ENCODE measurements at regions not wholly inside any gene's neighbourhood (a gene's known extent, or its start where the extent isn't known, plus 50 kb on each side); places are given as distances from the start of the nearest gene placed in this dataset.

- TF ChIP-seq SP1 (IDR thresholded peaks at IDR 0.05; ENCODE audit: low read depth, low read length) = no peak
- TF ChIP-seq CHD2 (IDR thresholded peaks at IDR 0.05; ENCODE audit: low read length) = no peak
- TF ChIP-seq CEBPB (IDR thresholded peaks at IDR 0.05; ENCODE audit: low read depth, low read length) = no peak
- TF ChIP-seq KDM1A (IDR thresholded peaks at IDR 0.05; ENCODE audit: borderline replicate concordance, low read length) = no peak
- TF ChIP-seq SIRT6 (IDR thresholded peaks at IDR 0.05; ENCODE audit: low read length) = no peak
- TF ChIP-seq SAP30 (IDR thresholded peaks at IDR 0.05; ENCODE audit: insufficient read depth, insufficient replicate concordance, low read length) = no peak
- TF ChIP-seq, protein P1, sequence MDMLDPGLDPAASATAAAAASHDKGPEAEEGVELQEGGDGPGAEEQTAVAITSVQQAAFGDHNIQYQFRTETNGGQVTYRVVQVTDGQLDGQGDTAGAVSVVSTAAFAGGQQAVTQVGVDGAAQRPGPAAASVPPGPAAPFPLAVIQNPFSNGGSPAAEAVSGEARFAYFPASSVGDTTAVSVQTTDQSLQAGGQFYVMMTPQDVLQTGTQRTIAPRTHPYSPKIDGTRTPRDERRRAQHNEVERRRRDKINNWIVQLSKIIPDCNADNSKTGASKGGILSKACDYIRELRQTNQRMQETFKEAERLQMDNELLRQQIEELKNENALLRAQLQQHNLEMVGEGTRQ (IDR thresholded peaks at IDR 0.05; ENCODE audit: low read length) = no peak
- TF ChIP-seq RFX5 (IDR thresholded peaks at IDR 0.05; ENCODE audit: borderline replicate concordance, low read depth, low read length) = no peak
- TF ChIP-seq TAF1 (IDR thresholded peaks at IDR 0.05; ENCODE audit: low read depth, low read length) = no peak
- no peak for TF ChIP-seq CTBP2 (IDR thresholded peaks at IDR 0.05; ENCODE audit: borderline replicate concordance, insufficient read depth, insufficient read length, low read length)
- Histone ChIP-seq H3K36me3 (ENCODE audit: control insufficient read depth in 2 of 4, insufficient read depth in 4 of 4, low read length in 3 of 4) (no peaks in the 10 kb centered on the region), H3K27me3 (replicated peaks in 1 of 4; ENCODE audit: control insufficient read depth in 3 of 4, extremely low read depth in 1 of 4, insufficient read depth in 3 of 4, low read length in 3 of 4) (no peaks in the 10 kb centered on the region), H3K9ac (replicated peaks in 1 of 4; ENCODE audit: extremely low read depth in 1 of 4, low read depth in 3 of 4, low read length in 3 of 4) (no peak overlapping the region), H3K4me1 (replicated peaks in 1 of 4; ENCODE audit: control insufficient read depth in 3 of 4, insufficient read depth in 4 of 4, low read length in 3 of 4) (no peaks in the 10 kb centered on the region; a peak in 1 of 7 replicates), H2BK12ac (ENCODE audit: low read depth, low read length) (no peak overlapping the region), H4K20me1 (replicated peaks in 1 of 2; ENCODE audit: control insufficient read depth in 1 of 2, insufficient read depth in 2 of 2, low read length in 2 of 2) (peaks cover 0 to 3% of the 10 kb centered on the region in 2 experiments), H3K18ac (ENCODE audit: extremely low read depth, low read length) (no peak overlapping the region), H3K4me2 (ENCODE audit: insufficient read depth in 1 of 2, low read depth in 2 of 2, low read length in 2 of 2) (no peak overlapping the region), H3K56ac (replicated peaks; ENCODE audit: insufficient read length, low read depth, low read length) (no peak overlapping the region), H3K27ac (ENCODE audit: low read depth, low read length) (no peak overlapping the region), H3K9me3 (ENCODE audit: insufficient read depth in 2 of 2, low read depth in 1 of 2, low read length in 1 of 2) (no peaks in the 10 kb centered on the region), H3K4me3 (ENCODE audit: extremely low read depth in 1 of 4, insufficient read depth in 2 of 4, low read depth in 3 of 4, low read length in 4 of 4) (no peak overlapping the region), H2BK120ac (replicated peaks; ENCODE audit: low read depth, low read length) (no peak overlapping the region), H3K79me1 (ENCODE audit: low read depth, low read length) (no peaks in the 10 kb centered on the region), H4K8ac (ENCODE audit: extremely low read depth, insufficient read depth, low read length) (peak overlapping the region; percentile 38; the same call in 1 of the 2 replicates), H3K79me2 (ENCODE audit: control insufficient read depth in 1 of 2, insufficient read depth in 2 of 2, low read length in 2 of 2) (no peaks in the 10 kb centered on the region), H2BK15ac (ENCODE audit: low read length) (no peak overlapping the region), H3K23me2 (ENCODE audit: low read depth, low read length) (no peaks in the 10 kb centered on the region), H2BK5ac (ENCODE audit: low read depth, low read length) (no peak overlapping the region), H2BK20ac (ENCODE audit: low read length) (no peak overlapping the region), H2AFZ (ENCODE audit: low read length) (no peak overlapping the region), H4K5ac (ENCODE audit: insufficient read length, low read depth, low read length) (no peak overlapping the region), H2AK5ac (ENCODE audit: low read depth, low read length) (no peak overlapping the region), H4K91ac (replicated peaks; ENCODE audit: insufficient read length, low read length) (no peak overlapping the region), H3K14ac (ENCODE audit: insufficient read length) (no peak overlapping the region), H3K23ac (ENCODE audit: insufficient read length) (no peak overlapping the region), H3K4ac (replicated peaks; ENCODE audit: insufficient read length, low read depth, low read length) (no peak overlapping the region)
- 98% methylated on average over 9 of the region's 9 CpGs; no CpG with 5 or more reads in 1 of the 2 experiments for WGBS, 2 experiments (ENCODE audit: extremely low coverage in 1 of 2, insufficient coverage in 1 of 2, insufficient read length in 1 of 2, insufficient replicate concordance in 2 of 2, low coverage in 1 of 2, low lambda C conversion rate in 2 of 2, missing lambda C conversion rate in 1 of 2)
- ChIA-PET POLR2A (ENCODE audit: partially characterized antibody) (no interaction called here), CTCF (ENCODE audit: partially characterized antibody) (interaction anchor here (1.2 to 2.1 kb wide), 2 partner anchors 8 to 208 kb away, joined by 3 to 7 read pairs; no protein-coding TSS in a partner anchor)
- FAIRE-seq (no peak), DNase-seq (ENCODE audit: low read depth in 1 of 2, low spot score in 2 of 2) (no peak)
These were observed 287.3 kb downstream of the IRX2 start for GRCh38 chr5:2464141-2464540.

Data from H1 (cell line).